HL-60 (cell line): ENCODE measurements at regions not wholly inside any gene's neighbourhood (a gene's known extent, or its start where the extent isn't known, plus 50 kb on each side); places are given as distances from the start of the nearest gene placed in this dataset.

Experiments
- DNase-seq, 2 experiments: peaks; one replicate each; pipeline ENCODE4 v3.0.0-alpha.2; 2010 to 2020; ENCODE audit warnings: low read depth in 1 of 2, low spot score in 1 of 2
- H3K27ac ChIP-seq: fragments of 250-450 bp; sonication (Bioruptor Pico); replicated peaks from 2 replicates; pipeline ENCODE4 v1.5.1; 2020; ENCODE audit warnings: mild to moderate bottlenecking, moderate library complexity
- H3K27me3 ChIP-seq: fragments of 250-450 bp; sonication (Bioruptor Pico); 2 replicates; pipeline ENCODE4 v1.5.1; 2021; ENCODE audit warnings: mild to moderate bottlenecking, moderate library complexity; ENCODE audit not compliant: insufficient read depth, poor library complexity, severe bottlenecking
- H3K4me3 ChIP-seq: replicated peaks from 2 replicates; pipeline ENCODE4 v1.5.1; 2011; ENCODE audit warnings: mild to moderate bottlenecking, control low read depth, low read length; ENCODE audit not compliant: insufficient read depth
- GABPA ChIP-seq: IDR thresholded peaks from 2 replicates; pipeline ENCODE4 v1.6.1; 2012; ENCODE audit warnings: low read depth
- POLR2AphosphoS5 ChIP-seq: IDR thresholded peaks from 2 replicates; pipeline ENCODE4 v1.6.1; 2012; ENCODE audit warnings: low read depth
- REST ChIP-seq: IDR thresholded peaks from 2 replicates; pipeline ENCODE4 v1.6.1; 2012; ENCODE audit warnings: low read depth; ENCODE audit not compliant: insufficient replicate concordance
- SPI1 ChIP-seq: IDR thresholded peaks from 2 replicates; pipeline ENCODE4 v1.6.1; 2012; ENCODE audit warnings: low read depth, mild to moderate bottlenecking, borderline replicate concordance
- TF ChIP-seq, protein P1 (sequence below): IDR thresholded peaks from one replicate; pipeline ENCODE4 v1.5.1; 2011; ENCODE audit warnings: low read length, control low read depth, inconsistent platforms; ENCODE audit not compliant: insufficient read depth

DNA sequence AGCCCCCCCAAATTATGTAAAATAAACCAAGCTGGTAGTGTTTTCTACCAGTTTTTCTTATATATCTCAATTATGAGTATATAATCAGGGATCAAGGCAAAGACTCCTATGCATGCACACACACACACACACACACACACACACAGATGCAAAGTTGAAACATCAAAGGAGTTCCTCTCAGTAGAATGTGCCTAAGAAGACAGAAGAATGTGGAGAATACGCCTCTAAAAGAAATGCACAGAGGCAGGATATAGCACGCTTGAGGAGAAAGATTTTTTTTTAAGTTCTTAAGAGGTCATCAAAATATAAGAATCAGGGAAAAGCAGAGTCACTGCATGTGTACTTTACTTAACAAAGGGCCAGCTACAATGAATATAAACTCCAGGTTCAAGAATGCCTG lies 138.2 kb upstream of the CLEC14A start:
- TF ChIP-seq, protein P1, sequence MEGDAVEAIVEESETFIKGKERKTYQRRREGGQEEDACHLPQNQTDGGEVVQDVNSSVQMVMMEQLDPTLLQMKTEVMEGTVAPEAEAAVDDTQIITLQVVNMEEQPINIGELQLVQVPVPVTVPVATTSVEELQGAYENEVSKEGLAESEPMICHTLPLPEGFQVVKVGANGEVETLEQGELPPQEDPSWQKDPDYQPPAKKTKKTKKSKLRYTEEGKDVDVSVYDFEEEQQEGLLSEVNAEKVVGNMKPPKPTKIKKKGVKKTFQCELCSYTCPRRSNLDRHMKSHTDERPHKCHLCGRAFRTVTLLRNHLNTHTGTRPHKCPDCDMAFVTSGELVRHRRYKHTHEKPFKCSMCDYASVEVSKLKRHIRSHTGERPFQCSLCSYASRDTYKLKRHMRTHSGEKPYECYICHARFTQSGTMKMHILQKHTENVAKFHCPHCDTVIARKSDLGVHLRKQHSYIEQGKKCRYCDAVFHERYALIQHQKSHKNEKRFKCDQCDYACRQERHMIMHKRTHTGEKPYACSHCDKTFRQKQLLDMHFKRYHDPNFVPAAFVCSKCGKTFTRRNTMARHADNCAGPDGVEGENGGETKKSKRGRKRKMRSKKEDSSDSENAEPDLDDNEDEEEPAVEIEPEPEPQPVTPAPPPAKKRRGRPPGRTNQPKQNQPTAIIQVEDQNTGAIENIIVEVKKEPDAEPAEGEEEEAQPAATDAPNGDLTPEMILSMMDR = no peak
- TF ChIP-seq SPI1 (no peak), GABPA (no peak), POLR2AphosphoS5 (no peak), REST (no peak)
- Histone ChIP-seq H3K4me3 (no peak overlapping the region), H3K27ac (no peak overlapping the region), H3K27me3 (no peaks in the 10 kb centered on the region)
- no peak for DNase-seq

DNA sequence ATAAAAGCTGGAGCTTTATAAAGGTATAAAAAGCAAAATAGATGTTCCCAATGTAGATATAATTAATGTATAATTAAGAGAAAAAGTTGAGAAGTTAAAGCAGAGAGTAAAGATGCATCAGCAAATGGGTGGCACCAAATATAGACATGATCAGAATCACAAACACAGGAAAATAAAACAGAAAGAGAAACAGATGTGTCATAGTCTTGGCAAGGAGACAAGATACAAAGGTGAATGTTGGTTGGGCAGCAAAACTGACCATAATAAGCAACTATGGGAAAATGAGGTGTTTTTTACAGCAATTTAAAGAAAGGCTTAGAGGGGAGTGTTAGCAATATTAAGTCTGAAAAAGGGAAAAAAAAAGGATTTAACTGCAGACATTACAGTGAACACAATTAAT lies 135.4 kb upstream of the CLEC14A start:
- TF ChIP-seq SPI1 = no peak
- TF ChIP-seq POLR2AphosphoS5 = no peak
- TF ChIP-seq GABPA = no peak
- TF ChIP-seq REST = no peak
- TF ChIP-seq, protein P1 = no peak
- no peak for DNase-seq

GRCh38 chr14:38389681-38390080 lies 133.8 kb upstream of the CLEC14A start:
- H3K27ac ChIP-seq = no peak overlapping the region
- no peak for DNase-seq

More for the DNA sequence above, 135.4 kb upstream of the CLEC14A start:
- no peak overlapping the region for H3K27ac ChIP-seq
- no peak overlapping the region for H3K4me3 ChIP-seq
- no peaks in the 10 kb centered on the region for H3K27me3 ChIP-seq

More at GRCh38 chr14:38389681-38390080, 133.8 kb upstream of the CLEC14A start:
- Histone ChIP-seq H3K4me3 (no peak overlapping the region), H3K27me3 (no peaks in the 10 kb centered on the region)
- TF ChIP-seq GABPA (no peak), SPI1 (no peak), POLR2AphosphoS5 (no peak), REST (no peak)
- TF ChIP-seq, protein P1 = no peak
